Kidney capillary endothelial cell (primary cell): ENCODE measurements at regions not wholly inside any gene's neighbourhood (a gene's known extent, or its start where the extent isn't known, plus 50 kb on each side); places are given as distances from the start of the nearest gene placed in this dataset.

Experiments
- DNase-seq: peaks from one replicate; pipeline ENCODE4 v3.0.0-alpha.2; 2018; ENCODE audit warnings: low spot score

GRCh38 chr5:103375863-103376591 lies 117.5 kb downstream of the MACIR start:
- no peak for DNase-seq

DNA sequence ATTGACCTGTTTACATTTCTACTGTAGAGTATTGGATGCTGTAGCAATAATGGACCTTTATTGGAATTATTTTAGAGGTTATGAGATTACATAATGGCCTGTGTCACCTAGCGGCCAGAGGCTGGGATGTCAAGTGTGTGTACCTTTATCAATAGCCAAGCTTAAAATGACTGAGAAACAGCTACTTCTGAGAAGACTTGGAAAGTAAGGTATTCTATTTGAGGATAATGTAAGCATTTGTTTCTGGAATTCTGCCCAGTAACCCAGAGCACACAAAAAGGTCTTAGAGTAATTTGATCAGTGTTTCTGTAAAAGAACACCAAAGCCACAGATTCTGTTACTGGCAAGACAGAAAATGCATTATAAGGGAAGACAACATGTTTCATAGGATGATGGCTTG lies 116.8 kb downstream of the MACIR start:
- no peak for DNase-seq

GRCh38 chr5:103374473-103374963 lies 116.0 kb downstream of the MACIR start:
- no peak for DNase-seq

GRCh38 chr5:103373597-103374472 lies 115.3 kb downstream of the MACIR start:
- no peak for DNase-seq

DNA sequence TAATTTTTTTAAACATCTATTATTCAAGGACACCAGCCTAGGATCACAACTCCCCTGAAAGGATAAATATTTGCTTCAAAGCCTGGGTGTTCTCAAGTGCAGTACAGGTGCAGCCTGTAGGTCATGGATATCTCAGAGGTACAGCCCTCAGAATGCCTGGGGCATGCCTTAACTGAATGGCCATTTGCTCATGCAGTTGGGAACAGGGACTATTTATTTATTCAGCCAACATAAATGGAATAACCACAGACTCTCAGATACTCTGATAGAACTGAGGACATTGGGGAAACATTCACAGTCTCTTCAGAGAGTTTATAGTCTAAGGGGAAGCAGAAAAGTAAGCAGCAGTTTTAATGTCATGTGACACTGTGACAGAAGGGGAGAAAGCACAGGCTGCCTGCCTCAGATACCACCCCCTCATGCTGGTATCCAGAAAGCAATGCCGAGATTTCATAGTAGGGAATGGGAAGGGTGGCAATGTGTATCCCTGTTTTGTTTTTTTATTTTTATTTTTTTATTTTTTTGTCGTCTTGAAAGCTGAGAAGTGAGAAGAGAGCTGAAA lies 112.6 kb downstream of the MACIR start:
- DNase-seq, result no peak

DNA sequence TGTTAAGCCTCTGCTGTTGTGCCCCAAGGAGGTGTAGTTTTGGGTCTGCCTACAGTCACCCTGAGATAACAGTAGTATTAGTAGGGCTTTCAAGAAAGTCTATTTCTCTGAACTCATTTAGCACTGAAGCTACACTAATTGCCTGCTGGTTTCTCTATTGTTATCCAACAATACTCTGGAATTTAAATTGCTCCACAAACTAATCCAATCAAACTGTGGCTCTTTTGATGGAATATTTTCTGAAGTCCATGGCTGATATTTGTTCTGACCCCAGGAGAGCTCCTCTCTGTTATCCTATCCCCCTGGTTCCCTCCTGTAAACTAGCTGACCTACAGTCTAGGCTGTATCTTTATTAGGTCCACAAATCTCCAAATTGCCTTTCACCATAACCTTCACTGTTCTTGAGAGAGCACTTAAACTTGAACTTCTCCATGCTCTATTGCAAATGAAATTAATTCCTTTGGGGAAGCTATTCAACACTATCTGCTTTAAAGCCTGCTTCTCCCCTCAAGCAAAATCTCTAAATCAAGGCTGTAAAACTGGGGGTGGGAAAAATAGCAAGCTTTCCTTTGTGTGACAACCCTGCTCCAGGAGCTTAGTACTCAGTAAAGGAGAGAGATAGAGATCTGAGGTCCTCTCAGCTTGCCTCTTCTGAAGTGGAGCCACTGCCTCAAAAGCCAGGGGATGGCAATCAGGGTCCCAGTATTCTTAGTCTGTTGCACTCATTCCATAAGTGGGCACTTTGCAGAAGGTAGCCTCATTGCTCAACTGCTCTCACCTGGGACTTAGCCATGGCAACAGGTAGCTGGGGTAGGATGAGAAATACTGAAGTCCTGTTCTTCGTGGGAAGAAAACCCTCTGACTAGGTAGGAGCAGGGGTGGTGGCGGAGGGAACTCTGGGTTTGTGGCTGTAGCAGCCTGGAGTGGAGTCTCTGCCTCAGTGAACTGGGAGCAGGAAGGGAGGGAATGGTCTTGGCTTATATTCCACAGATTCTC lies 110.9 kb downstream of the MACIR start:
- no peak for DNase-seq

DNA sequence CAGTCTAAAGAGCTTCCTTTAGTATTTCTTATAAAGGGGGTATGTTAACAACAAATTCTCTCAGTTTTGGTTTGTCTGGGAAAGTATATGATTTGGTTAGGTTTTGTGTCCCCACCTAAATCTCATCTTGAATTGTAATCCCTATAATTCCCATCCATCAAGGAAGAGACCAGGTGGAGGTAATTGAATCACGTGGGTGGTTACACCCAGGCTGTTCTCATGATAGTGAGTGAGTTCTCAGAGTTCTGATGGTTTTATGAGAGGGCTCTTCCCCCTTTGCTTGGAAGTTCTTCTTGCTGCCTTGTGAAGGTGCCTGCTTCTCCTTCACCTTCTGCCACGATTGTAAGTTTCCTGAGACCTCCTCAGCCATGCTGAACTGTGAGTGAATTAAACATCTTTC lies 109.1 kb downstream of the MACIR start:
- DNase-seq, result no peak

DNA sequence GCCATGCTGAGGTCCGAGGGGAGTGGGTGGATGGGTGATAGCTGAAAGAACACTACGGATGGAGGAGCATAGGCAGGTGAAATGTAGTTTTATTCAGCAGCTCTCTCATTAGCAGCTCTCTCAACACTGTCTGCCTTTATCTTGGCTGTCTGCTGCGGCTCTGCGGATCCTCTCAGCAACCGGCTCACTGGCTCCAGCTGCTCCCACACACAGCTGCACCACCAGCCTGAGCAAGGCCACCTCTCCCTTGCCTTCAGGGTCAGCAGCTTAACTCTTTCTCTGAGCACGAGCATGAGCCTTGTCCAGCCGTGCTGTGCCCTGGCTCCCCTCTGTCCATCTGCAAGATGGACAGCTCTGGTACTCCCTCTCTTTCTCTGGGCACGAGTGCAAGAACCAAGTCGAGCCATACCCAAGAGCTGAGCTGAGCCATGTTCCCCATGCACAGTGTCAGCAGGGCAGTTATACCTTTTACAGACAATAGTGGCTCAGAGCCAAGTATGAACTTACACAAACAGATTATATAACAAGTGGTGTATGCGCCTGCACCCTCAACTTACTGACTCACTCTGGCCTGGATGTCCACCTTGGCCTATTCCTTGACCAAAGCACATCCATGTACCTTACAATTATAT lies 108.5 kb downstream of the MACIR start:
- DNase-seq, result no peak

DNA sequence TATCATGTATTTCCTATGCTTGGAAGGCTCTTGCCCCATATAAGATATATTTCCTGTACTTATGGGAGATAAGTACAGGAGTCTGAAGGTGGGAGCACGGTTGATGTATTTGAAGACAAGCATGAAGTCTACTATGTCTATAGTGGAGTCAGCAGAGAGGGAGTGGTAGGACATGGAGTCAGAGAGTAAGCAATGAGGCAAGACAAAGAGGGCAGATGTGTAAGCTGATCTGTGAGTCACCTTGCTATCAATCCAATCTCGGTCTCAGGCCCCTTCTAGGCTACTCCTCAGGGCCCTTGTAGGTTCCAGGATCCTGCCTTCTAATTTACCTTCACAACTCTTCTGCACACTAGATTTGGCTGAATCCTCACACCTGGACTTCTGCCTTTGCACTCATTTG lies 105.5 kb downstream of the MACIR start:
- DNase-seq, result no peak

DNA sequence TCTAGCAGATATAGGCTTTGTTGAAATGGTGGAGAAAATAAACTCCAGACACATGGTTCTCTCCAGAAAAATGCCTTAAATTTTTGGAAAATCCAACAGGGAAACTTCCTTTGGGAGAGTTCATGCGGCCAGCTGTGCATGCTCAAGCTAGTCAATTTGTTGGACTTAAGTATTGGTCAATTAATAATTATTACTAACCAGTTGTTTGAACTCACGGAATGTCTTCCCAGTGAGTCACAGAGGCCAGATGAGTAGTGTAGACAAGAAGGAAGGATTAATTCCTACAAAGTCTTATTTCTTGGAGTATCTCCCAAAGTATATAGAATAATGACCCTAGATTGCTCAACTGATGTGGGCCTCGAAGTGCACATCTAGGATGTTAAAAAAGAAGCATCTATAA lies 103.6 kb downstream of the MACIR start:
- no peak for DNase-seq

DNA sequence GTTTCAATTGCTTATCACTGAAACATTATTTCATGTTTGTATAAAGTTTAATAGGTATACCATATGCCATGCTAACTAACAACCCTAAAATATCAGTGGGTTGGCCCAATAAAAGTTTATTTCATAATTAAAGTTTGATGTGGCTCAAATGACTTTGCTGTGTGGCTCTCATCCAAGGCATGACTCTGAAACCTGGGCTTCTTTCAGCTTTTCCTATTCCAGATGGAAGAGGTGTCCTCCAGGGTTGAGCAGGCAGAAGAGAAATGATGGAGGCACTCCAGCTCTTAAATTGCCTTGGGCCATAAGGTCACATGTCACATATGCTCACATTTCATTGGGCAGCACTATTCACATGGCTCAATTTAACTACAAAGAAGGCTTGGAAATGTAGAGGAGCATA lies 101.9 kb downstream of the MACIR start:
- DNase-seq, result no peak

DNA sequence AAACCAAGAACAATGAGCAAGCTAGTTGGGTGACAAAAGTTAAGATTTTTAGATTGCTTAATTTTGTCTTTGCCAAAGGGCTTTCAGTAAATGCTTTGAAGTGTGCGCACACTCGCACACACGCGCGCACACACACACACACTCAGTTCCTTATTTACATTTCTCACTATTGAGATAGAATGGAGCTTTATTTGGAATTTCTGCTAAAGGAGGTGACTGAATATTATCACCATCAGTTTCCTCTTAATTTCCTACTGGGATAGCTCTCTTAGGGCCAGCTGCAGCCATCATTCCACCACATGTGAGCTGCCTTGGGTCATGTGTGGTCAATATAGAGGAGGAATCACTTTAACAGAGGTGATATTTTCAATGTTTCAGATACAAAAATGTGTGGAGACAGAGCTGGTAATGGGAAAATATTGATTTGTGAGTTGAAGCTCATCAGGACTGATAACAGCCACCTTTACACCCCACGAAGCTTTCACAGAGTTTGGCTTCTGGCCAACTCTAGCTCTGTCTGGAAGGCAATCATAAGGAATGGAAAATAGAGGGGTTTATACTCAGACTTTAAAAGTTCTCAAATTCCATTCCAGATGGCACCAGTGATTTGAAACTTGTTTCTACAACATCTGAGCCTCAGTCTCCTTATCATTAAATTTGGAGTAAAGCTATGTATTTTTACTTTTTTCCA lies 99.9 kb downstream of the MACIR start:
- DNase-seq, result peak; percentile 46

DNA sequence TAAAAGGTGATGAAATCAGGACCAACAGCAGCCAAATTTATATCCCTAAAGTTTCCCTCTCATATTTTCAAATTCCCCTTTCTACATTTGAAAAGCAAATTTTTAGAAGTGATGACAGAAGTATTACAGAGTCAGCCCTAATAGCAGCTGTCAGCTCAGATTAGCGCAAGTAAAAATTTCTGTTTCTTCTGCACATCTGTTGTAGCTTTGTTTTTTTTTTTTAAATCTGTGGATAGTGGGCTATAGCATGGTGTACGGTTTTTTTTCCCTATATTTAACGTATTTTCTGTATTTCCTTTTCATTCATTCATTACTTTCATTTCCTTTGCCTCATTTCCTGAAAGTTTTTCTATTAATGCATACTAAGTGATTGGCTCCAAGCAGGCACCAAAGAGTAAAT lies 99.1 kb downstream of the MACIR start:
- DNase-seq, result no peak

DNA sequence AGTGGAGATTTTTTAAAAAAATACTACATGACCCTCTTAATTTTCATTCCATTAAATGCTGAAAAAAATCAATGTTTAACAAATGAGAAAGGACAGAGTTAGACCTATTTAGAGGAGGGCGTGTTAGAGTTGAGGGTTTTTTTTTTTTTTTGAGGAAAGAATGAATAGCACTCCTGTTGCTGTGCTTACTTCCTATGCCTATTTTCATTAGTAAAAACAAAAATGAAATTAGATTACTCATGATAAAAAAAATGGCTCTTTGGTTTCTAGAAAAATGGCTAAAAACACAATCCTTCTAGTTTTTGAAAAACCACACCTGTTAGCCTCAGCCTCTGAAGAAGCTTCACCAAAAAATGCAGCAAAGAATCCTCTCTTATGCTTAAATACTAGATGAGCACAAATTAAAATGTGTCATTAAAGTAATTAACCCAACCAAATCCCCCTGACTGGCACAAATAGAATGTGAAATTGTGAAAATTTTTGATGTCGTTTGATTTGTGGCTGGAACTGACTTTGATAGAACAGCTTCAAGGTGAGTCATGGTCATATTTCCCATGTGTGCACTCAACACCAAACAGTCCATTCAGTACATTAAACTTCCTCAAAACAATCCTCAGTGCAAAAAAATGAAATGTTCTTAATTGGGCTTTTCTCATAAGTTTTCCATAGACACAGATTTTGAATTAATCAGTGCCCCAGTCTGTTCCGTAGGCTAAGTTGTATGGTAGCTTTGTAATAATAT lies 98.0 kb downstream of the MACIR start:
- no peak for DNase-seq

DNA sequence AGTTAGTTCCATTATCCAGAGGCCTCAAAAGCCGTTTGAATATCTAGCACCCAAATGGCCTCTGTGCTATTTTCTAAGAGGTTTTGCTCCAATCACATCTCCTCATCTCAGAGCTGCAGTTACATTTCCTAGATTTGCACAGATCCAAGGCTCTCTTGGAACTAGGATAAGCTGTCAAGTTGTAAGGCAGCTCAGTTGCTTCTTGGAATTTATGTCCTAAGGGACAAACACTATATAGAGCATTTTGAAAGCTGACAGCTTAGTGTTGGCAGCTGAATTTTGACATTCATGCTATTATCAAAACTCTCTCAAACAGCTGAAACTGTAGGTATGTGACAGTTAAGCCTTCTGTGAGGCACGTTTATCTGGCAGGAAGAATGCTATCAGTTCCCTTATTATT lies 97.0 kb downstream of the MACIR start:
- no peak for DNase-seq

- DNase-seq, result no peak
Measured at GRCh38 chr5:103354446-103354845, 95.9 kb downstream of the MACIR start.

- DNase-seq, result no peak
Measured at GRCh38 chr5:103353581-103353980, 95.0 kb downstream of the MACIR start.

DNA sequence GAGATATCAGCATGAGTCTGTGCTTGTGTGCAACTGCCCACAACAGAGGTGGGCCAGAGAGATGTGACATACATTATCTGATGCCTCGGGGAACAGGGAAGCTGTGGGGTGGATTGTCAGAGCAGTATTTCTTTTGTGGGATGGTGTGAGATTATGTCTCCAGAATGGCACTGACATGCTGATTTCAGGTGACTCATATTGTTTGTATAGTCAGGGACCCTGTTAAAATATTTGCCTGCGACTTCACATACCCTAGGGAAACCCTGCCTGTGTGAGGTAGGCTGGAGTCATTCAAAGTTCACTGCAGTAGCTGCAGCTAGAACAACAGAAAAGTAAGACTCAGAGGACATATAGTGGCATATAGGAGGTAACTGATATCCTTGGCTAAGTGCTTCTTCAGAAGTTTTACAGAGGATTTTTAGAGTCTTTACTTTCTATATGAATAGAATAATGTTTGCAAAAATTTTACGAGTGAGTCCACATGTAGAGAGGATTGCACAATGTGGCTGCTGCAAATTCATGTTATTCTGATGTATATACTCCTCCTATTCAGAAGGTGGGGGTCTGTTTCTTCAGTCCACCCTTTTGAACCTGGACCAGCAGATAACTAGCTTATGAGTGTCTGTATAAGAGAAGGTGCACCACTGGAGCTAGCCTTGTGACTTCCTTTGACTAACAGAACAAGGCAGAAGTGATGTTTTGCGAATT lies 89.3 kb downstream of the MACIR start:
- no peak for DNase-seq

DNA sequence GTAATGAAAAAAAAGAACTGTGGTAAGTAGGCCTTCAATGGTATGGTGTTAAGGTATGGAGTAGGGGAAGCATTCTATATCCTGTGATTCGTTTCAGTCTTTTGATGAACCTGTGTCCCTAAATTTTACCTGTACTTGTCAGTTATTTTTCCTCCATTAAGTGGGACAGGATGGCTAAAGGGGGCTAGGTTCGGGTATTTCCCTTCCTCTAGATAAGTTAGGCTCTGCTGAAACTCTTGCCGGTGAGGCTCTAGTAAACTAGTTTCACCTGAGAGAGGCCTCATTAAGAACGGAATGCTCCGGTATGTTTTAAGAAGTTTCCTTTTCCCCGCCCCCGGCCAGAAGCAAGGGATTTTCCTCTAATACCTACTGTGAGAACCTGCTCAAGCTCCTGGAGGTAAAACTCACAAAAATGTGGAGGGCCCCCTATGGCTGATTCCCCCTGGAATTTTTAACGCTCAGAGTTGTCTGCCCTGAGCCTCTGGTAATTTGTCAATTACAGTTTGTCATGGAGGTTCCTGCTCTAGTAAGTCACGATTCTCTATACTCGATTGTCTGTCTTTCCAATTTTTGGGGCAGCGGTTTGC lies 87.7 kb downstream of the MACIR start:
- DNase-seq, result no peak
